ENCODE measurements at regions not wholly inside any gene's neighbourhood (a gene's known extent, or its start where the extent isn't known, plus 50 kb on each side); places are given as distances from the start of the nearest gene placed in this dataset.

DNA sequence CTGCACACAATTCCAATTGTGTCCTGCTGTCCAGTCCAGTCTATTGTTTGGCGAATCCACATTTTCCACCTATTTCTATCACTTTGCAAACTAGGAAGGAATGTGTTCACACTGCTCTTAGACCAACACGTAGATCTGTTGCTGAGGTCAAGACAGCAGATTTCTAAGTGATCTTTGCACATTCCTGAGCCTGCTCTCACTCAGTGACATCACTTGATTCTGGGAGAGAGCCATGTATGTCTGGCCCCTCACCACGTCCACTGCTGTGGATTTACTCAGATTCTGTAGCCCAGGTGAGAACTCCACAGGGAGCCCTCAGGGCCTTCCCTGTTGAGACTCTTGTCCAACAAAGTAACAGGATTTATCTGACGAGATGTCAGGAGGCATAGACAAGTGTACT lies 317.2 kb downstream of the TSN start:
- H3K4me2 ChIP-seq (ENCODE audit: low read length), result no peak overlapping the region
- no peak overlapping the region for H3K4me3 ChIP-seq (ENCODE audit: low read length)
- no peaks in the 10 kb centered on the region for H3F3A ChIP-seq (ENCODE audit: control insufficient read depth, insufficient read depth)
- H3K36me3 ChIP-seq (ENCODE audit: control insufficient read depth, low read length), result no peaks in the 10 kb centered on the region
- no peaks in the 10 kb centered on the region for H3K9me3 ChIP-seq (ENCODE audit: control insufficient read depth, insufficient read depth, low read length)
- no peaks in the 10 kb centered on the region for H3K79me2 ChIP-seq (ENCODE audit: control insufficient read depth, low read length)
- no peaks in the 10 kb centered on the region for H3K27me3 ChIP-seq (ENCODE audit: control insufficient read depth, low read length)
- no peak for TF ChIP-seq EZH2phosphoT487 (IDR thresholded peaks at IDR 0.05; ENCODE audit: borderline replicate concordance, low read length)
- no peak for TF ChIP-seq CTCF (IDR thresholded peaks at IDR 0.05; ENCODE audit: low read depth, low read length, poor library complexity, severe bottlenecking)
- no peaks in the 10 kb centered on the region for H3K9me2 ChIP-seq (replicated peaks; ENCODE audit: control insufficient read depth, low read length)
- H4K20me1 ChIP-seq (ENCODE audit: control insufficient read depth, insufficient read depth, low read depth, low read length), result no peaks in the 10 kb centered on the region
- H3K27ac ChIP-seq (ENCODE audit: low read depth, low read length), result no peak overlapping the region
- no peaks in the 10 kb centered on the region for H3K4me1 ChIP-seq (ENCODE audit: control insufficient read depth, low read length)

GRCh38 chr2:122074201-122074600 lies 318.8 kb downstream of the TSN start:
- H3F3A ChIP-seq (ENCODE audit: control insufficient read depth, insufficient read depth), result no peaks in the 10 kb centered on the region
- H4K20me1 ChIP-seq (ENCODE audit: control insufficient read depth, insufficient read depth, low read depth, low read length), result no peaks in the 10 kb centered on the region
- no peak for TF ChIP-seq CTCF (IDR thresholded peaks at IDR 0.05; ENCODE audit: low read depth, low read length, poor library complexity, severe bottlenecking)
- no peak for TF ChIP-seq EZH2phosphoT487 (IDR thresholded peaks at IDR 0.05; ENCODE audit: borderline replicate concordance, low read length)
- no peak overlapping the region for H3K4me3 ChIP-seq (ENCODE audit: low read length)
- H3K4me1 ChIP-seq (ENCODE audit: control insufficient read depth, low read length), result no peaks in the 10 kb centered on the region
- no peaks in the 10 kb centered on the region for H3K9me2 ChIP-seq (replicated peaks; ENCODE audit: control insufficient read depth, low read length)
- no peak overlapping the region for H3K27ac ChIP-seq (ENCODE audit: low read depth, low read length)
- no peaks in the 10 kb centered on the region for H3K27me3 ChIP-seq (ENCODE audit: control insufficient read depth, low read length)
- no peaks in the 10 kb centered on the region for H3K9me3 ChIP-seq (ENCODE audit: control insufficient read depth, insufficient read depth, low read length)
- no peaks in the 10 kb centered on the region for H3K79me2 ChIP-seq (ENCODE audit: control insufficient read depth, low read length)
- no peak overlapping the region for H3K4me2 ChIP-seq (ENCODE audit: low read length)
- no peaks in the 10 kb centered on the region for H3K36me3 ChIP-seq (ENCODE audit: control insufficient read depth, low read length)

DNA sequence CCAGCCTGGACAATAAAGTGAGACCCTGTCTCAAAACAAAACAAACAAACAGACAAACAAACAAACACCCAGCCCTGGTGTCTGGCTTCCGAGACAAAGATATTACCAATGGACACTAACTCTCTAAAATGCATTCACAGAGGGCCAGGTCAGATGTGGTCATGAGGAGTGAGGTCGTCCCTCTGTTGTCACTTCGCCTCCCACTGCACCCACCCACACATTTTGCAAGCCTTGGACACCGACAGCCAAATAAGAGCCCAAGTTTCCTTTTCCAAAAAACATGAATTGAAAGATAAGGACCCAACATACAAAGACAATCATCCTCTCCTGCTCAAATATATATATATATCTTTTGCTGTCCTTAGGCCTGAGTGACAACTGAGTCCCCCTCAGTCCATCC lies 319.9 kb downstream of the TSN start:
- Histone ChIP-seq H3K9me3 (ENCODE audit: control insufficient read depth, insufficient read depth, low read length) (no peaks in the 10 kb centered on the region), H3K36me3 (ENCODE audit: control insufficient read depth, low read length) (no peaks in the 10 kb centered on the region), H3K4me3 (ENCODE audit: low read length) (no peak overlapping the region), H4K20me1 (ENCODE audit: control insufficient read depth, insufficient read depth, low read depth, low read length) (no peaks in the 10 kb centered on the region), H3K79me2 (ENCODE audit: control insufficient read depth, low read length) (no peaks in the 10 kb centered on the region), H3K27ac (ENCODE audit: low read depth, low read length) (no peak overlapping the region), H3F3A (ENCODE audit: control insufficient read depth, insufficient read depth) (no peaks in the 10 kb centered on the region), H3K9me2 (replicated peaks; ENCODE audit: control insufficient read depth, low read length) (no peaks in the 10 kb centered on the region), H3K4me2 (ENCODE audit: low read length) (no peak overlapping the region), H3K27me3 (ENCODE audit: control insufficient read depth, low read length) (no peaks in the 10 kb centered on the region), H3K4me1 (ENCODE audit: control insufficient read depth, low read length) (no peaks in the 10 kb centered on the region)
- TF ChIP-seq CTCF (IDR thresholded peaks at IDR 0.05; ENCODE audit: low read depth, low read length, poor library complexity, severe bottlenecking), result no peak
- TF ChIP-seq EZH2phosphoT487 (IDR thresholded peaks at IDR 0.05; ENCODE audit: borderline replicate concordance, low read length), result no peak

DNA sequence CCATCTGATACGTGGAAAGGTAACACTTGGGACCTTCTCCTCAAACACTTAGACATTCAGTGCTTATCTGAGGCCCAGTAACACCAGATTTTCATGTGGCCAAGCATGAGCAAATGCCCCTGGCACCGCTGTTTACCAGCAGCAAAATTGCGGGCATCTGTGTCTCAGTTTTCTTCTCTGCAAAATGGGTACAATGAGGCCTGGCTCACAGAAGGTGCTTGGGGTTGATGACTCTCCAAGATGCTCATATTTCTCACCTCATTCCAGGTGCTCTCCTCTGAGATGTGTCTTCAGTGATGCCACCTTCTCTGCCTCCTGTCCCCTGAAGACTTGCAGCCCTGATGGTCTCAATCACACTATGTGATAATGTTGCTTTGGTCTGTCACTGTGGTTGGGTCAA lies 321.7 kb downstream of the TSN start:
- TF ChIP-seq CTCF (IDR thresholded peaks at IDR 0.05; ENCODE audit: low read depth, low read length, poor library complexity, severe bottlenecking), result no peak
- TF ChIP-seq EZH2phosphoT487 (IDR thresholded peaks at IDR 0.05; ENCODE audit: borderline replicate concordance, low read length), result no peak
- no peaks in the 10 kb centered on the region for H4K20me1 ChIP-seq (ENCODE audit: control insufficient read depth, insufficient read depth, low read depth, low read length)
- H3K27ac ChIP-seq (ENCODE audit: low read depth, low read length), result no peak overlapping the region
- no peaks in the 10 kb centered on the region for H3K79me2 ChIP-seq (ENCODE audit: control insufficient read depth, low read length)
- H3K27me3 ChIP-seq (ENCODE audit: control insufficient read depth, low read length), result no peaks in the 10 kb centered on the region
- no peaks in the 10 kb centered on the region for H3K4me1 ChIP-seq (ENCODE audit: control insufficient read depth, low read length)
- no peaks in the 10 kb centered on the region for H3F3A ChIP-seq (ENCODE audit: control insufficient read depth, insufficient read depth)
- H3K36me3 ChIP-seq (ENCODE audit: control insufficient read depth, low read length), result no peaks in the 10 kb centered on the region
- no peaks in the 10 kb centered on the region for H3K9me2 ChIP-seq (replicated peaks; ENCODE audit: control insufficient read depth, low read length)
- H3K4me3 ChIP-seq (ENCODE audit: low read length), result no peak overlapping the region
- H3K9me3 ChIP-seq (ENCODE audit: control insufficient read depth, insufficient read depth, low read length), result no peaks in the 10 kb centered on the region
- no peak overlapping the region for H3K4me2 ChIP-seq (ENCODE audit: low read length)
